GM18520 (cell line): ENCODE measurements at regions not wholly inside any gene's neighbourhood (a gene's known extent, or its start where the extent isn't known, plus 50 kb on each side); places are given as distances from the start of the nearest gene placed in this dataset.

Source experiments
- ATAC-seq: cut with Tn5 transposase; IDR thresholded peaks from one replicate; pipeline ENCODE4 v1.9.1; 2021; ENCODE audit not compliant: unreplicated experiment

DNA sequence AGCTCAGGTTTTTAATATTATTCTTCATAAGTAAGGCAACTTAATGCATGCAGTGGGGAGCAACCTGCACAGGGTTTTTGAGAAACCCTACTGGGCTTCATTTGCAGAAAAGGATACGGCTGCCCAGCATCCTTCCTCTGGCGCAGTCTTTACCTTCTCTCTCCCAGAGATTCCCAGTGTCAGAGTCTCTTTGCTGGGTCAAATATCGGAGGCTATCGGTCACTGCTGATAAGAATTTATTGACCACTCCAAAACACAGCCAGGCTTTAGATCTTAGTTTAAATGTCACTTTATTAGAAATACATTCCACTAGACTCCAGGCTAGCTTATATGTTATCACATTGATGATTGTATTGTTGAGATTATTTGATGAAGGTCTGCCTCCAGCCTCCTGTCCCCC, 147.2 kb upstream of the CPSF6 start:
- ATAC-seq, result no peak

DNA sequence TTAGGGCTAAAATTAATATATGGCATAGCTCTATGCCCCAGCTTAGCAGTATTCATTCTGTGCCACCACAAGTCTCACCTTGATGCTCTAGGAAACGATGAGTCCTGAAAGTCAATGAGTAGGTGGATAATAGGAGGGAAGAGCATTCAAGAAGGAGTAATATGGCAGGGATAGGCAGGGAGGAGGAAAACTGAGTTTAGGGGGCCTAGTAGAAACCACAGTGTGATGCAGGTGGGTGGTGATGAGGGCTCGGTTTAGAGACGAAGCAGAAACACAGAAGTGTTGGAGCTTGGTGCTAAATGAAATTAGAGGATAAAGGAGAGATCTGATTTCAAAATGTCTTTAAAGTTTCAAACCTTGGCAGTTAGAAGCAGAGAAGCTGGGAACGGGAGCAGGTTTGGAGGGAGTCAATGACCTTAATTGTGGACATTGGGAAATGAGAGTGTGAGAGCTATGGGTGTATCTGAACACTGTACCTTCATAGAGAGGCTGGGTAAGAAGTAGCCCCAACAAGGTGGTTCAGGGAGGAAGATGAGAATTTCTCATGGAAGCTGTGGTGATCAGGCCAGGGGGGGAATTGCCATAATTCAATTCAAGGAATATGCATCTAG, 144.7 kb upstream of the CPSF6 start:
- ATAC-seq, result no peak

DNA sequence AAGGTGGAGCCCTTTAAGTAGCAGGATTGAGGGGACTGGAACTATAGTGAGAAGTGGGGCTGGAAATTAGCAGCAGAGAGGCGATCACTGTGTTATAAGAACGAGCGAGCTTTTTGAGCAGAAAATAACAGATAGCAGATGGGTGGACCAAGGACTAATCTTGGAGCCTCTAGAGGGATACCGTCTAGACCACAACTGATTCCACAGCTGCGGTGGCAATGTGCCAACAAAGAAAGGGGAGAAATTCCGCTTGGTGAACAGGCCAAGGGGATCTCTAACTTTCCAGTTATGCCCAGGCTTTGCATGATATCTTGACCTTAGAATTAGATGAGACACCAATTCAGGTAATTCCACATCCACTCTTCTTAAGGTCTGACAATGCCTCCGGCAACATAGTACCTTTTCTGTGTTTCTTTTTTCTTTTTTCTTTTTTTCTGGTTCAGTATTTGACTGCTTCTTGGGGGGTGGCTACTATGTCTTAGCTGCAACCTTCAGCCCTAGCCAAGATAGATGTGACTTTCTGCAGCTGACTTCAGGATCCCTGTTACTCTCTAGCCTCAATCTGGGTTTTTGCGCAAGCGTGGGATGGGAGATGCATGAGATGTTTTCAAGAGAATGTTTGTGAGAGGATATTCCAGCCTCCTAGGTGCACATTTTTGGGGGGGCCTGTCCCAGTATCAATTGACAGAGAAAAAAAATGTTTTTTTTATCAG, 143.4 kb upstream of the CPSF6 start:
- no peak for ATAC-seq

DNA sequence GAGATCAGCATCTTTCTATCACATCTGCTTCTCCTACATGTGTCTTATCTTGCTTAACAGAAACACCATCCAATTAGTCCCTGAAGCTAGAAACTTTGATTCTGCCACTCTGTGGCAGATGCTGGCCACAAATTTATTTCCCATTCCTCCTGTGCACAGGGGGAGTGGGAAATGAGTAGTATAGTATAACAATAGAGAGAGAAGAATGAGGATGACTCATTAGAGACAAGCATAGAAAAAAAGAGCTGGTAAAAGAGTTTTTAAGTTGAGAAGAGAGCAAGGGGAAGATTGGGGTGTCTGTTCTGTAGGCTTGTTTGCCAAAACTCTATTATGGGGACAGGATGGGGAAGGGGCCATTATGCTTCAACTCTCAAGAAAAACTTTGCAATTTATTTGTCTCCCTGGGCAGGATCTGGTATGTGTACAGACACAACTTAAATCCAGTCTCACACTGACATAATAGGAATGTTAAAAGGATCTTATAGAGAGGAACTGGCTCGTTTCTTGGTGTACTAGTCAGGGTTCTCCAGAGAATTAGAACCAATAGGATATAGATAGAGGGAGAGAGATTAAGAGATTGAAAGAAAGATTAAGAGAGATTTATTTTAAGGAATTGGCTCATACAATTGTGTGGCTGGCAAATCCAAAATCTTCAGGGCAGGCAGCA, 142.6 kb upstream of the CPSF6 start:
- ATAC-seq, result no peak

DNA sequence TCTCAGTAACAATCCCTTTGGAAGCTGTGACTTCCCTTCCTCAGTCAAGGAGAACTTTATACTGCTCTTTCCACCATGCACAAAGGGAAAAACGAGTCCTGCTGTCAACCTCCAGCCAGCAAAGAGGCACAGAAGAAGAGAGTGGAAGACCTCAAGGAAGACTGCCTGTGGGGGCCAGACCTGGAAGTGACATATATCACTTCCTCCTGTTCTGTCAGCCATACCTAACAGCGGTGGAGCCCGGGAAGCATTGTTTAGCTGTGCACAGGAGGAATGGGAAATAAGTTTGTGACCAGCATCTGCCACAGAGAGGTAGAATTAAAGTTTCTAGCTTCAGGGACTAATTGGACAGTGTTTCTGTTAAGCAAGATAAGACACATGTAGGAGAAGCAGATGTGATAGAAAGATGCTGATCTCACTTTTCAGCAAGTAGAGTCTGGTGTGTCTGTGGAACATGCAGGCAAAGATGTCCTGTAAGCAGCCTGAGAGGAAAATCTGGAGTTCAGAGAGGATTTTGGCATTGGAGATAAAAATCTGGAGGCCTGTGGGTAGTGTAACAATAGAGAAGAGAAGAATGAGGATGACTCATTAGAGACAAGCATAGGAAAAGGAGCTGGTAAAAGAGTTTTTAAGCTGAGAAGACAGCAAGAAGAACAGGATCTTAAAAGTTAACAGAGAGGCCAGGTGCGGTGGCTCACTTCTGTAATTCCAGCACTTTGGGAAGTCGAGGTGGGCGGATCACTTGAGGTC, 141.6 kb upstream of the CPSF6 start:
- ATAC-seq, result no peak

DNA sequence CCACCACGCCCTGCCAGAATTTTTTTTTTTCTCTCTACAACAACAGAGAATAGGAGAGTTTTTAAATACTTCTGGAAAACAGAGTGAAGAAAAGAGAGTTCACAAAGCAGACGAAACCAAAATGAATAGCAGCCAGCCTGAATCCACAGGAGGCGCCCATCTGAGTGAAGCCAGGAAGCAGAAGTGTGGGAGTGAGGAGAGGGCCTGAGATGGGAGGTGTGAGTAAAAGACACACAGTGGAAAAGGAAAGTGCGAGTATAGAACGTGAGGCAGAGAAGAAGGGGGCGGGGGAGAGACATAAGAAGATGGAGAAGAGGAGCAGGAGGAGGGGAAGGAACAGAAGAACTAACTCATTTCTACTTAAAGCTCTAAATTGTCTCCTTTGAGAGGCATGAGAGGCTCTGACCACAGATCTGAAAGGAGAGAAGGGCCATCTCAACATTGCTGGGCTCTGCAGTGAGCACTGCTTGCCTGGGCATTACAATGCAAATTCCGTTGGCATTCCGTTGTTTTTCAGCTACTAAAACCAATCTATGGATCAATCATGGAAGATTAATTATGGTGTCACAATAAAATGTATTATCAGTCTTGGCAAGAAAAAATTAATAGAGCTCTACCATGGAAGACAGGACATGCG, 140.1 kb upstream of the CPSF6 start:
- ATAC-seq, result no peak

DNA sequence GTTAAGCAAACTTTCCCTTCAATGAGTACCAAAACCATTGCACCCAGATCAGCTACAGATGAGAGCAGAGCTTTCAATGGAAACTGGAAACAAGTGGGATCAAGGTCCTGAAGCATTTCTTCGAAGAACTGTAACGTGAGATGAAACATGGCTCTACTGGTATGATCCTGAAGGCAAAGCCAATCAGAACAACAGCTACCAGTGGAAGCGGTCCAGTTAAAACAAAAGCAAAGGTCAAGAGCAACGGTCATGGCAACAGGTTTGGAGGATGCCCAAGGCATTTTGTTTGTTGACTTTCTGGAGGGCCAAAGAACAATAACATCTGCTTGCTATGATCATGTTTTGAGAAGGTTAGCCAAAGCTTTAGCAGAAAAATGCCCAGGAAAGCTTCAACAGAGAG, 137.9 kb upstream of the CPSF6 start:
- no peak for ATAC-seq

DNA sequence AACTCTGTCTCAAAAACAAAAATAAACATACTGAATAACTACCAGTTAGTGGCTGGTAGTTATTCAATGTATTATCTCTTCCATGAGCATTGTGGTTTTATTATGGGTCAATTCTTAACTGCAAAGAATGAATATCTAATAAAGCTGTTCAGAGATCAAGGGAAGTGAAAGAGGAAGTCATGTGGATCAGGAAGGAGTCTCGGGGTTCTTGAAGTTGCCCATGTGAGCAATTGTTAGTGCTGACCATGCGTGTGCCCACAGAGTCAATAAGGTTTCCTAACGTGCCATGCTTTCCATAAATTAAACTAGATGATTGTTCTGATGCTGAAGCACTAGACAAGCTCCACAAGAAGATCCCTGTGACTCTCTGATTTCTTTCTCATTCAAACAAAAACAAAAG, 136.5 kb upstream of the CPSF6 start:
- ATAC-seq, result no peak

DNA sequence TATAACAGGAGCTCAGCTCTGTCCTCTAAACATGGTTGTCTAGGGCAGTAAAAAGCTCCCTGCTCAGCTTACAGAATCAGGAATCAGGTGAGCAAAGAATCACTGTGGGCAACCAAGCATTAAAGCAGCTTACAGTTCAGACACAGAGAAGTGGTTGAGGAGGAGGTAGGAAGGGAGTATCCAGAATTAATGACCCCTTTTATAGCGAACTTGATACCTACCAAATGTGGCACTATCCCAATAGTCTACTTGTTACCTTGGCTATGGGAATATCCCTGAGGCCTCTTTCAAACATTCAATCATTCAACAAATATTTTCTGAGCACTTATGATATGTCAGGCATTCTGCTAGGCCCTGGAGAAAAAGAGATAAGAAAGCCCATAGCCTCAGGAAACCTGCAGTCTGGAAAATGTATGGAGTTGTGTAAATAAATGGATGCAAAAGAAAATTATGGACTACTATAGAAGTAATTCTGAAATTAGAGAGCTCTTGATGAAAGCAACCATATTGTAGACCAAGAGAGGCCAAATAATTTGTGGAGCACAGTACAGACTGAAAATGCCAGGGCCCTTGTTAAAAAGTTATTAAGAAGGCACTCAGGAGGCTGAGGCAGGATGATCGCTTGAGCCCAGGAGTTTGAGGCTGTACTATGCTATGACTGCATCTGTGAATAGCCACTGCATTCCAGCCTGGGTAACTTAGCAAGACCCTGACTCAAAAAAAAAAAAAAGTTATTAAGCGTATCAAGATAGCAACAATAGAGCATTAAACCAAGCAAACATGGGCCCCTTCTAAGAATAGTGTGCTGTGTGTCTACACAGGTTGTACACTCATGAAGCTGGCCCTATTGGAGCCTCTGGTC, 134.0 kb upstream of the CPSF6 start:
- no peak for ATAC-seq

DNA sequence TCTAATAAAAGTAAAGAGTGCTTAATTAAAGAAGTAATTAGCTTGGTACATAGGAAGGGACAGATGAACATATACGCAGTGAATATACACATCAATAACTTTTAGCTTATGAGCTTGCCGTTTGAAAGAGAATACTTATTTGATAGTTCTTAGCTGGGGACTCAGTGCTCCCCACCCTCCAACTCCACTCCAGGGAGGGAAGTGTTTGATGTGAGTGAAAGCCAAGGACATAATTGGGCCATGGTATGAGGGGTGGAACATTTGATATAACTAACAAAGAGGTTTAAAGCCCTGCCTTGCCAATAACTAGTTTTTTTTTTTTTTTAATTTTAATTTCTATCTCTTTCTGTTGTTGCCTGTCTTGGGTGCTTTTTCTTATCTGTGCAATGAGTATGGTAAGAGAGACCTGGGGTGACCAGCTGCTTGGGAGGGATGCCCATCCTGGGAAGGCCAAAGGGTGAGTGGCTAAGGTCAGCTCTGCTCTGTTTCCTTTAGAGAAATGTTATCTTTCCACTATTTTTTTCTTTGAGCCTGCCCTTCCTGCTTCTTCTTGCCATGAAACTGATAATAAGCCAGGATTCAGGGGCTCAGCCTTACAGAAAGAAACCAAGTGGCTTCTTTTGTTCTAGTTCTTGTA, 132.8 kb upstream of the CPSF6 start:
- no peak for ATAC-seq

DNA sequence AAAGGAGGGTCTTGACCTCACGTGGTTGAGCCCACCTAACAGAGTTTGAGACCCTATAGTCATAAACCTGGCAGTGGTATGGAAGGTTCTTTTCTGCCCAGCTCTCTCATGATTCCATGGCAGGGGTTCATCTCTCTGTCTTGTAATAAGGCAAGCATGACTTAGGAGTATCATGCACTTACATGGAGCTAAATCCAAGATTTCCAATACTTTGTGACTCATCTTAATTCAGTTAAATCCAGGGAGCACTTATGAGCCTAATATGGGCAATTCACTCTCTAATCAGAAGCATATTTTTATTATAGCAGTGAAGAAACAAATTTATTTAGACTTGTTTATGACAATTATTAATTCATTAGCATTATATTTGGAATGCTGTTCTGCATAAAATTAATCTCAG, 131.8 kb upstream of the CPSF6 start:
- ATAC-seq, result no peak

DNA sequence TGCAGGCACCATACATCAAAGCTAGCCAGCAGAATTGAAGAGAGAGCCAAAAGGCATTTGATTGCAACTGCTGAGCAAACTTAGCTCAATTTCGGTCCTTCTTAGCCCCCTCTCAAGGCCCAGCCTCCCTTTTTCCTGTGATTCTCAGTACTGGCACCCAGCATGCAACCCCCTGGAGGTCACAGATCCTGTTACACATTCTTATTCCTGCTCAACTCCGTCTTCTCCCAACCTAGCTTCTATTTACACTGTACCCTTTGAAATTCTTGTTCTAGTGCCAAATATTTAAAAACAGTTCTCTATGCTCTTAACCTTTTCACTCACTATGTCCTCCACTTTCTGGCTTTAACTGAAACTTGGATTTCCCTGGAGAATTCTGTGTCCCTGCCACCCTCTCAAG, 131.3 kb upstream of the CPSF6 start:
- ATAC-seq, result no peak

DNA sequence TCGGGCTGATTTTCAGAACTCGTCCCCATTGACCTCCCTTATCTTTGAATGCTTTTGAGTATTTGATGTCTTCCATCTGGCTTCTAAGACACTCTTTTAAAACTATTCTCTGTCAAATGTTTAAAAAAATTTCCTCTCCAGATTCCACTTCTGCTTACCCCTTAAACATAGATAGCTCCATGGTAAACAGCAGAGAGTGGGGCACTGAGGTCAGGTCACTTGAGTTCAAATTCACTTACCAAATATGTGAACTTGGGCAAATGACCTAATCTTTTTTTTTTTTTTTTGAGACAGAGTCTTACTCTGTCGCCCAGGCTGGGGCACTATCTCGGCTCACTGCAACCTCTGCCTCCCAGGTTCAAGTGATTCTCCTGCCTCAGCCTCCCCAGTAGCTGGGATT, 126.8 kb upstream of the CPSF6 start:
- ATAC-seq, result no peak

DNA sequence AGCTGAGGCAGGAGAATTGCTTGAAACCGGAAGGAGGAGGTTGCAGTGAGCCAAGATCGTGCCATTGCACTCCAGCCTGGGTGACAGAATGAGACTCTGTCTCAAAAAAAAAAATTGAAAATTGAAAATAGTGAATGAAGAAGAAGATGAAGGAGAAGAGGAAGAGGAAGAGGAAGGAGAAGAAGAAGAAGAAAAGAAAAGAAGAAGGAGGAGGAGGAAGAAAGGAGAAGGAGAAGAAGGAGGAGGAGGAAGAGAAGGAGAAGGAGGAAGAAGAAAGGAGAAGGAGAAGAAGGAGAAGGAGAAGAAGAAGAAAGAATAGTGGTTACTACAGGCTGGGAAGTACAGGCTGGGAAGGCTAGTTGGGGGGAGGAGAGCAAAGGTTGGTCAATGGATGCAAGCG, 124.3 kb upstream of the CPSF6 start:
- no peak for ATAC-seq

DNA sequence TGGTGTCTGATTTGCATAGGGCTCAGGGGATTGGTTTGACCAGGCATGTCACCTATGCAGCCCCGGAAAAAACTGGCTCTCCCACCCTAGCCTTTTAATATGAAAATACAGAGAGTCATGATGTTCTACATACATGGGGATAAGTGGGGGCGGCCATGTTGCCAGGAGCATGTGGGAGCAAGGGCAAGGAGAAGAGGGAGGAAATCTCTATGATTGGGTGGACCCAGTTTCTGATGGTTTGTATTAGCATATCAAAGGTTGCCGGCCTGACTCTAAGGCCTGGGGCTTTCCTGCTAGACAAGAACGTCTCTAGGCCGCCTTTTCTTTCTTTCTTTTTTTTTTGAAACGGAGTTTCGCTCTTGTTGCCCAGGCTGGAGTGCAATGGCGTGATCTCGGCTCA, 123.4 kb upstream of the CPSF6 start:
- ATAC-seq, result no peak

DNA sequence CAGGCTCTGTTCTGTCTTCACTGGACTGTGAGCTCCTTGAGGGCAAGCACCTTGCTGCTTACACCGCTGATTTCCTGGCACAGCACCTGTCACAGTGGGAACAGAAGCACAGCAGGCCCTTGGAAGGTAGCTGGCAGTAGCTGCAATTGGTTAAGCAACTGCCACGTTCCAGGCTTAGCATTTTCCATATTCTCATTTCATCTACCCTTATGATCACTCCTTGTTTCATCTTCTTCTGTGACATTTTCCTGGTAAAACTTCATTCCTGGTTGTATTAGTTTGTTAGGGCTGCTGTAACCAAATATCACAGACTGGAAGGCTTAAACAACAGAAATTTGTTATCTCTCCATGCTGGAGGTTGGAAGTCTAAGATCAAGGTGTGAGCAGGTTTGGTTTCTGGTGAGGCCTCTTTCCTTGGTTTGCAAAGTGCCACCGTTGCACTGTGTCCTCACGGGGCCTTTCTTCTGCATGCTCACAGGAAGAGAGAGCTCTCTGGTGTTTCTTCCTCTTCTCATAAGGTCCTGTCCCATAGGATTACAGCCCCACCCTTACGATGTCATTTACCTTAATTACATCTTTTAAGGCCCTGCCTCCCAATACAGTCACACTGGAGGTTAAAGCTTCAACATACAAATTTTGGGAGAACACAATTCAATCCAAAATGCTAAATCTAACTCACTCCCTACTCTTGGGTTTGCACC, 121.7 kb upstream of the CPSF6 start:
- ATAC-seq, result no peak

DNA sequence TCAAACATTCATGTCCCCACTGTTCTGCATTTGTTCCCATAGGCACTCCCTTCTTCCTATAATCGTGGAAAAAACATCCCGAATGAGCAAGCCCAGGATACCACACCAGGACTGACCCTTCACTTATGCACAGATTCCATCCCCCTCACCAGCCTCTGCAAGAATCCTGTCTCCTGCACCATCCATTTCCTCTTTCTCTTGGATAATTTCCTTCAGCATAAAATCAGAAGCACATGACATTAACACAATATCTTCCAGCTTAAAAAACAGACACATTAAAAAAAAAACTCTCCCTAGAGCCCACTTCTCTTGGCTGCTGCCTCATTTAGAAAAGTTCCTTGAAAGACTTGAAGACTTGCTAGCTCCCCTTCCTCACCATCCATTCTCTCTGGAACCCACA, 120.9 kb upstream of the CPSF6 start:
- no peak for ATAC-seq

DNA sequence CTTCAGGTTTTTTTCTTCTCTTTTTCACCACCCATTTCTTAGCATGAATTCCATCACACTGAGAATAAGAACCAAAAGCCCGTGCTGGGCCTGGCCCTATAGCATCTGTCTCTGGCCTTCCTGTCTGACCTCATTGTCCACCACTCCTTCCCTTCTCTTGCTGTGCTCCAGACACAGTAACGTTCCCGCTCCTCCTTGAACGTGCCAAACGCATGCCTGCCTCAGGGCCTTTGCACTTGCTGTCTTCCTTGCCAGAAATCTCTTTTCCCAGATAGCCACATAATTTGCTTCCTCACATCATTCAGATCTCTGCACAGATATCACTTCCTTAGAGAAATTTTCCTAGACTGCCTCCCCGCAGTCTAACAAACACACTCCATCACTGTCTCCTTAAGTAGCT, 119.6 kb upstream of the CPSF6 start:
- ATAC-seq, result no peak

DNA sequence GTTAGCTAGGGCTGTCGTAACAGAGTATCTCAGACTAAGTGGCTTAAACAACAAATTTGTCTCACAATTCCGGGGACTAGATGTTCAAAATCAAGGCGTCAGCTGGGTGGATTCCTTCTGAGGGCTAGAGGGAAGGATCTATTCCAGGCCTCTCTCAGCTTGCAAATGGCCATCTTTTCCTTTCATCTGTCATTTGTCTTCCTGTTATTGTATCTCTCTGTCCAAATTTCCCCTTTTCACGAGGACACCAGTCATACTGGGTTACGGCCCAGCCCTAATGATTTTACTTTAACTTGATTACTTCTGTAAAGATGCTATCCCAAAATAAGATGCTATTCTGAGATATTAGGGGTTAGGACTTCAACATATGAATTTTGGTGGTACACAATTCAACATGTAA, 119.0 kb upstream of the CPSF6 start:
- no peak for ATAC-seq
